Ishikawa (cell line): ENCODE measurements at regions not wholly inside any gene's neighbourhood (a gene's known extent, or its start where the extent isn't known, plus 50 kb on each side); places are given as distances from the start of the nearest gene placed in this dataset.

Experiments used
- CEBPB ChIP-seq: IDR thresholded peaks from 2 replicates; pipeline ENCODE4 v1.6.1; 2012
- CREB1 ChIP-seq: IDR thresholded peaks from 2 replicates; pipeline ENCODE4 v1.6.1; 2012; ENCODE audit warnings: low read depth
- EGR1 ChIP-seq: IDR thresholded peaks from 2 replicates; pipeline ENCODE4 v1.6.1; 2012
- EP300 ChIP-seq: IDR thresholded peaks from 2 replicates; pipeline ENCODE4 v1.6.1; 2012; ENCODE audit warnings: borderline replicate concordance
- MAX ChIP-seq: IDR thresholded peaks from 2 replicates; pipeline ENCODE4 v1.6.1; 2012
- NFIC ChIP-seq: IDR thresholded peaks from 2 replicates; pipeline ENCODE4 v1.6.1; 2012
- RAD21 ChIP-seq: IDR thresholded peaks from 2 replicates; pipeline ENCODE4 v1.6.1; 2012; ENCODE audit warnings: low read depth
- REST ChIP-seq: IDR thresholded peaks from 2 replicates; pipeline ENCODE4 v1.6.1; 2012; ENCODE audit warnings: low read depth, mild to moderate bottlenecking
- TAF1 ChIP-seq: IDR thresholded peaks from 2 replicates; pipeline ENCODE4 v1.6.1; 2012; ENCODE audit warnings: low read depth, mild to moderate bottlenecking
- TEAD4 ChIP-seq: IDR thresholded peaks from 2 replicates; pipeline ENCODE4 v1.6.1; 2012
- USF1 ChIP-seq: IDR thresholded peaks from 2 replicates; pipeline ENCODE4 v1.6.1; 2012
- YY1 ChIP-seq: IDR thresholded peaks from 2 replicates; pipeline ENCODE4 v1.6.1; 2012; ENCODE audit warnings: low read depth
- ZBTB7A ChIP-seq: IDR thresholded peaks from 2 replicates; pipeline ENCODE4 v1.6.1; 2012; ENCODE audit warnings: low read depth

GRCh38 chrX:103158317-103158621 lies 56.6 kb upstream of the BEX4 start:
- TF ChIP-seq YY1 (no peak), USF1 (no peak), TAF1 (no peak), MAX (no peak), TEAD4 (no peak), EP300 (no peak), CREB1 (no peak), RAD21 (no peak), ZBTB7A (no peak), CEBPB (peak; percentile 23; the same call in 1 of the 2 replicates), EGR1 (no peak), REST (no peak), NFIC (no peak)
